Nephron (organoid): ENCODE measurements at regions not wholly inside any gene's neighbourhood (a gene's known extent, or its start where the extent isn't known, plus 50 kb on each side); places are given as distances from the start of the nearest gene placed in this dataset.

Experiments
- H3K27ac Mint-ChIP-seq, 3 experiments: 2 replicates each; pipeline ENCODE4 v1.8.0; 2020; ENCODE audit warnings: mixed read lengths in 3 of 3, mild to moderate bottlenecking in 2 of 3, moderate library complexity in 1 of 3
- H3K27me3 Mint-ChIP-seq: 2 replicates; pipeline ENCODE4 v1.8.0; 2021; ENCODE audit warnings: low read depth, mild to moderate bottlenecking, moderate library complexity, mixed read lengths
- H3K36me3 Mint-ChIP-seq: 2 replicates; pipeline ENCODE4 v1.8.0; 2020; ENCODE audit warnings: low read depth, mixed read lengths
- H3K4me1 Mint-ChIP-seq: 2 replicates; pipeline ENCODE4 v1.8.0; 2020; ENCODE audit warnings: mixed read lengths
- H3K4me3 Mint-ChIP-seq, 3 experiments: 2 replicates each; pipeline ENCODE4 v1.8.0; 2020; ENCODE audit warnings: mild to moderate bottlenecking in 3 of 3, mixed read lengths in 3 of 3, moderate library complexity in 2 of 3
- H3K9me3 Mint-ChIP-seq: 2 replicates; pipeline ENCODE4 v1.8.0; 2020; ENCODE audit warnings: mixed read lengths
- CTCF ChIP-seq, 3 experiments: fragments of 200-600 bp; sonication (generic); IDR thresholded peaks; one replicate each; pipeline ENCODE4 v1.5.0; 2021; ENCODE audit warnings: antibody characterized with exemption in 3 of 3; ENCODE audit not compliant: unreplicated experiment in 3 of 3

DNA sequence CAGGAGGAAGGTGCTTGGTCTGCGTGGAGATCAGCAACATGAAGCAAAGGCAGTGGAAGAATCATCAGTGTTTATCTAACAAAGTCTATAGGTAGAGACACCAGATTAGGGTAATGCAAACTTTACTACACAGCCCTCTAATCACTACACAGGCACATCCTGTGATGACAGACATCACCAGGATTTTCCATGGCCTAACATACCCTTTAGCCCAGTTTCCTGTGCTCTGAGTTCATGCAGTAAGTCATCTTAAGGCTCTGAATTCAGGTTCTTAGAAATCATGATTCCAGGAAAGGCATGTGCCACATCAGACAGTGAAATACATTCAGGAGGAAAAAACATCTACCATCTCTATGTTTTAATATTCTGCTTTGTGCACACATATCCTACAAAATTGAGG lies 708.5 kb upstream of the SLC8A1 start:
- no peak for TF ChIP-seq CTCF (IDR thresholded peaks at IDR 0.05; ENCODE audit: unreplicated experiment in 3 of 3)
- no peak overlapping the region for H3K4me3 Mint-ChIP-seq
- no peaks in the 10 kb centered on the region for H3K27me3 Mint-ChIP-seq

DNA sequence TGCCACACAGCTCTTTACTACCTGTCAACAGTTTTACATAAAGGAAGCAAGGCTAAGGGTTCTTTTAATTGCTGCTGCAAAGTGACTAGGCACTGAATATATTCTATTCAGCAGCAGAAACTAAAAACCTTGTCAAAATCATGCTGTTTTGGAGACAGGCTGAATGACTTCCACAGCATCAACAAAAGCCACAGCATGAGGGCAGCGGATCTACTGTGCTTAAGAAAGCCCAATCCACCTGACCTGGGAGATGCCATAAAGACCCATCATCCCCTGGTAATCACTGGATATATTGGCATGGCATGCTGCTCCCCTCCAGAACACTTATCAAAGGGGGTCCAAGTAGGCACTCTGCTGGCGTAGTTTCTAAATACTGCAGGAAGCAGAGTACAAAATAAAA lies 715.1 kb upstream of the SLC8A1 start:
- no peaks in the 10 kb centered on the region for H3K4me1 Mint-ChIP-seq
- H3K9me3 Mint-ChIP-seq: no peaks in the 10 kb centered on the region
- no peak overlapping the region for H3K27ac Mint-ChIP-seq
- no peaks in the 10 kb centered on the region for H3K36me3 Mint-ChIP-seq
- H3K27me3 Mint-ChIP-seq: no peaks in the 10 kb centered on the region
- no peak for TF ChIP-seq CTCF (IDR thresholded peaks at IDR 0.05; ENCODE audit: unreplicated experiment in 3 of 3)
- no peak overlapping the region for H3K4me3 Mint-ChIP-seq

More for the DNA sequence above, 708.5 kb upstream of the SLC8A1 start:
- peaks cover 4% of the 10 kb centered on the region for H3K36me3 Mint-ChIP-seq
- H3K27ac Mint-ChIP-seq: no peak overlapping the region
- H3K9me3 Mint-ChIP-seq: no peaks in the 10 kb centered on the region
- no peaks in the 10 kb centered on the region for H3K4me1 Mint-ChIP-seq

GRCh38 chr2:41169744-41170143 lies 717.9 kb upstream of the SLC8A1 start:
- H3K27me3 Mint-ChIP-seq: no peaks in the 10 kb centered on the region
- H3K36me3 Mint-ChIP-seq: no peaks in the 10 kb centered on the region
- no peak for TF ChIP-seq CTCF (IDR thresholded peaks at IDR 0.05; ENCODE audit: unreplicated experiment in 3 of 3)
- H3K9me3 Mint-ChIP-seq: no peaks in the 10 kb centered on the region
- H3K27ac Mint-ChIP-seq: no peak overlapping the region
- H3K4me3 Mint-ChIP-seq: no peak overlapping the region
- no peaks in the 10 kb centered on the region for H3K4me1 Mint-ChIP-seq

DNA sequence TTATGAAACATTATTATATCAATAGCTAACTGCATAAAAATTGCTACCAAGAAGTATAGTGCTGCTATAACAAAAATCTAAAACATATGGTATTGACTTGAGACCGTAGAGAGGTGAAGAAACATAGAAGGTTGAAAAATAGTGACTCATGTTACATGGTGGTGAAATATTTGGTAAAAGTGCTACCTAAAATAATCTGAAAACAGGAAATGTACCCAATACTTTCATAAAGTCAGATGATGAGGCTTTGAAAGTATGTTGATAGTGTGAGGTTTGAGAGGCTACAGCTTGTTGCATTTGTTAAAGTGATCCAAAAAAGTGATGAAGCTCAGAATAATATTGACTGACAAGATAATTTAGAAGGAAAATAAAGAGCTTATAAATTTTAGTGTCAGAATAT lies 718.7 kb upstream of the SLC8A1 start:
- no peak overlapping the region for H3K27ac Mint-ChIP-seq
- H3K4me1 Mint-ChIP-seq: no peaks in the 10 kb centered on the region
- no peak for TF ChIP-seq CTCF (IDR thresholded peaks at IDR 0.05; ENCODE audit: unreplicated experiment in 3 of 3)
- H3K36me3 Mint-ChIP-seq: no peaks in the 10 kb centered on the region
- no peaks in the 10 kb centered on the region for H3K9me3 Mint-ChIP-seq
- no peaks in the 10 kb centered on the region for H3K27me3 Mint-ChIP-seq
- no peak overlapping the region for H3K4me3 Mint-ChIP-seq

DNA sequence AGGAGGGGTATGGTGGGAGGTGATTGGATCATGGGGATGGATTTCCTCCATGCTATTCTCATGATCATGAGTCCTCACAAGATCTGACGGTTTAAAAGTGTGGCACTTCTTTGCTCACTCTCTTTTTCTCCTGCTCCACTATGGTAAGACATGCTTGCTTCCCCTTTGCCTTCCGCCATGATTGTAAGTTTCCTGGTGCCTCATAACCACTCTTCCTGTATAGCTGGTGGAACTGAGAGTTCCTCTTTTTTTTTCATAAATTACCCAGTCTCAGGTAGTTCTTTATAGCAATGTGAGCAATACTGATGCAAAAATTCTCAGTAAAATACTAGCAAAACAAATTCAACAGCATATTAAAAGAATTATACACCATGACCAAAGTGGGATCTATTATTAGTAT lies 728.5 kb upstream of the SLC8A1 start:
- Mint-ChIP-seq H3K36me3 (no peaks in the 10 kb centered on the region), H3K4me3 (no peak overlapping the region), H3K9me3 (peaks cover 6% of the 10 kb centered on the region), H3K4me1 (no peaks in the 10 kb centered on the region), H3K27ac (no peak overlapping the region), H3K27me3 (no peaks in the 10 kb centered on the region)
- no peak for TF ChIP-seq CTCF (IDR thresholded peaks at IDR 0.05; ENCODE audit: unreplicated experiment in 3 of 3)

DNA sequence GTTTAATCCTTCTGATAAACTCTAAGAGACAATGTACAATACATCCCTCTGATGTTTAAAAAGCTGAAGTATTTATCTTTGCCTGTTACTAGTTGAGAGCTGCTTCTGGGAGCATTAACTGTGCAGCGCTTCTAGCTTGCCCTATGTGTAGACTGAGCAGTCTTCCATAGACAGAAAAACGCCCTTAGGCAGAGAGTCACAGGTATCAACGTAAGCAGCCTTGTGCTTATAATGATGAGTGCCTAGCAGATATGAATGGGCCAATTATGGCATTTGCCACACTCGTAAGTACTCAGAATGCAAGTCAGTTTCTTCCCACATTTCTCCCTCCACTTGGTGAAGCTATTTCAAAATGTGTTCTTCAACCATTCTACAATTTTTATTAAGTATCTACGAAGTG lies 731.1 kb upstream of the SLC8A1 start:
- Mint-ChIP-seq H3K36me3 (no peaks in the 10 kb centered on the region), H3K27me3 (no peaks in the 10 kb centered on the region), H3K27ac (no peak overlapping the region), H3K4me1 (peaks cover 11% of the 10 kb centered on the region), H3K9me3 (peaks cover 6% of the 10 kb centered on the region), H3K4me3 (no peak overlapping the region)
- TF ChIP-seq CTCF (IDR thresholded peaks at IDR 0.05; ENCODE audit: unreplicated experiment in 3 of 3): no peak
